Muscle of back (tissue), 3 donors: ENCODE measurements at regions not wholly inside any gene's neighbourhood (a gene's known extent, or its start where the extent isn't known, plus 50 kb on each side); places are given as distances from the start of the nearest gene placed in this dataset.
"Not testable (repeated sequence)": the region's sequence is repeated elsewhere in the genome, so short reads cannot be mapped to it uniquely, and the experiment has no call there.

Source experiments
- DNase-seq, 3 donors: peaks; one replicate each; pipeline versions ENCODE4 v3.0.0 to v3.0.0-alpha.2; 2013

- no peak for DNase-seq
These were observed 166.4 kb upstream of the ATP6AP2 start for GRCh38 chrX:40414335-40414734.

- DNase-seq: no peak
These were observed 169.2 kb upstream of the ATP6AP2 start for GRCh38 chrX:40411340-40412111.

GRCh38 chrX:40410859-40411258 is 169.9 kb upstream of the ATP6AP2 start:
- DNase-seq: no peak

GRCh38 chrX:40406330-40406859 is 174.4 kb upstream of the ATP6AP2 start:
- peak in 2 of 3 donors; percentile 22 to 65 for DNase-seq

- no peak for DNase-seq
These were observed 175.4 kb upstream of the ATP6AP2 start for GRCh38 chrX:40405399-40405798.

GRCh38 chrX:40403757-40404156 is 177.0 kb upstream of the ATP6AP2 start:
- DNase-seq: no peak

GRCh38 chrX:40402831-40403533 is 177.8 kb upstream of the ATP6AP2 start:
- DNase-seq: peak; percentile 40 to 67 (median 40)

- no peak for DNase-seq
These were observed 185.7 kb upstream of the ATP6AP2 start for GRCh38 chrX:40395102-40395501.

- no peak for DNase-seq
These were observed 186.5 kb upstream of the ATP6AP2 start for GRCh38 chrX:40394302-40394701.

GRCh38 chrX:40392599-40392998 is 188.2 kb upstream of the ATP6AP2 start:
- peak in 1 of 3 donors; percentile 58 for DNase-seq

GRCh38 chrX:40391662-40392061 is 189.1 kb upstream of the ATP6AP2 start:
- no peak for DNase-seq

- DNase-seq: no peak
These were observed 191.2 kb upstream of the ATP6AP2 start for GRCh38 chrX:40389555-40389954.

GRCh38 chrX:40388441-40388840 is 192.3 kb upstream of the ATP6AP2 start:
- no peak for DNase-seq

- DNase-seq: not testable (repeated sequence)
These were observed 192.9 kb upstream of the ATP6AP2 start for GRCh38 chrX:40387869-40388268.

- DNase-seq: not testable (repeated sequence)
These were observed 193.5 kb upstream of the ATP6AP2 start for GRCh38 chrX:40387311-40387710.

- no peak for DNase-seq
These were observed 195.1 kb upstream of the ATP6AP2 start for GRCh38 chrX:40385682-40386081.

GRCh38 chrX:40385256-40385655 is 195.5 kb upstream of the ATP6AP2 start:
- DNase-seq: no peak

GRCh38 chrX:40383969-40384368 is 196.8 kb upstream of the ATP6AP2 start:
- no peak for DNase-seq

- DNase-seq: no peak
These were observed 197.4 kb upstream of the ATP6AP2 start for GRCh38 chrX:40383360-40383759.

GRCh38 chrX:40380655-40381488 is 199.9 kb upstream of the ATP6AP2 start:
- peak in 1 of 3 donors; percentile 36 for DNase-seq

- DNase-seq: no peak
These were observed 203.1 kb upstream of the ATP6AP2 start for GRCh38 chrX:40377684-40378083.

GRCh38 chrX:40374486-40374885 is 206.3 kb upstream of the ATP6AP2 start:
- no peak for DNase-seq
